ENCODE measurements at regions not wholly inside any gene's neighbourhood (a gene's known extent, or its start where the extent isn't known, plus 50 kb on each side); places are given as distances from the start of the nearest gene placed in this dataset.
A peak's percentile ranks its signal among the peaks of the same experiment; 100 is the strongest.

DNA sequence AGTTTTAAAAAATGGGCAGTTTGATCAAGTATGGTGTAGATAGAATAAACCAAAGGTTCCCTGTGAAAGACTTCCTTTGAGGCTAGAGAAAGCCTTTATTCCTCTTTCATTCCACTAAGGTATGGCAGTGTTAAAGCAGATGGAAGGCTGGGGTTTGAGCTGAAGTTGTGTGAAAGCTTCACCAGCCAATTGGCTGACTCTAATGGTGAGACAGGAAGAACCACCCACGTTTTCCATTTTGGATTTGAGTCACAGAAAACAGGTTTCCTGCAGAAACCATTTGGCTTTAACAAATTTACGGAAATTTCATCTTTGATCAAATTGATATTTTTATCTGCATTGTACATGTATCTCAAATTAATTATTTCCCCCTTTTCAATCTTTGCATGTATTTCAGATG, 455.0 kb downstream of the PCNX1 start:
- Histone ChIP-seq H3K56ac (ENCODE audit: insufficient read length, low read depth, low read length) (no peak overlapping the region), H3K23ac (ENCODE audit: insufficient read length, low read depth, low read length) (no peak overlapping the region), H3T11ph (ENCODE audit: low read length) (no peak overlapping the region), H2BK20ac (ENCODE audit: low read depth, low read length, poor library complexity, severe bottlenecking) (no peak overlapping the region), H4K20me1 (ENCODE audit: control insufficient read depth, insufficient read depth, insufficient read length) (no peaks in the 10 kb centered on the region), H2AFZ (ENCODE audit: low read length) (no peak overlapping the region), H2BK120ac (ENCODE audit: low read depth, low read length, poor library complexity, severe bottlenecking) (no peak overlapping the region), H4K91ac (ENCODE audit: insufficient read length, low read depth, low read length) (no peak overlapping the region), H3K18ac (ENCODE audit: insufficient read length, low read depth, low read length) (no peak overlapping the region), H4K5ac (ENCODE audit: insufficient read length, low read depth, low read length) (no peak overlapping the region), H3K23me2 (ENCODE audit: insufficient read length, low read depth, low read length, poor library complexity, severe bottlenecking) (no peaks in the 10 kb centered on the region), H4K8ac (replicated peaks; ENCODE audit: insufficient read length, low read depth, low read length) (no peak overlapping the region), H3K27ac (ENCODE audit: insufficient read length, low read depth, low read length) (no peak overlapping the region), H3K4me1 (ENCODE audit: insufficient read depth, low read length) (peaks cover 4% of the 10 kb centered on the region; the same call in 1 of the 2 replicates), H3K4ac (ENCODE audit: low read depth, low read length) (no peak overlapping the region), H2BK5ac (ENCODE audit: insufficient read length, low read length) (no peak overlapping the region), H3K9me3 (ENCODE audit: control insufficient read depth, low read depth, low read length) (no peaks in the 10 kb centered on the region), H3K9ac (ENCODE audit: extremely low read depth, insufficient read length, low read length) (no peak overlapping the region), H3K4me2 (ENCODE audit: insufficient read depth, insufficient read length, low read length) (no peak overlapping the region), H3K14ac (ENCODE audit: insufficient read depth, low read length) (no peak overlapping the region), H2BK12ac (ENCODE audit: insufficient read length, low read depth, low read length) (no peak overlapping the region), H3K27me3 (ENCODE audit: insufficient read depth, low read length) (no peaks in the 10 kb centered on the region), H2AK5ac (ENCODE audit: insufficient read length, low read length) (no peak overlapping the region), H3K79me2 (ENCODE audit: insufficient read depth, low read length) (peaks cover 14% of the 10 kb centered on the region; the same call in 1 of the 2 replicates), H2BK15ac (ENCODE audit: low read depth, low read length) (no peak overlapping the region), H3K79me1 (ENCODE audit: insufficient read depth, low read depth, low read length, poor library complexity, severe bottlenecking) (peaks cover 4% of the 10 kb centered on the region)
- Mint-ChIP-seq H3K9me3 (peaks cover 0 to 2% of the 10 kb centered on the region in 2 experiments; a peak in 2 of 5 replicates), H3K27me3 (ENCODE audit: low read depth) (no peaks in the 10 kb centered on the region), H3K4me3 (no peak overlapping the region), H3K36me3 (ENCODE audit: insufficient read depth in 1 of 3, low read depth in 3 of 3) (peaks cover 0 to 4% (median 1%) of the 10 kb centered on the region in 3 experiments; a peak in 3 of 7 replicates), H3K4me1 (peaks cover 11 to 19% of the 10 kb centered on the region in 2 experiments), H3K27ac (peak overlapping the region in 1 of 3 experiments; percentile 58; a peak in 2 of 7 replicates)
- DNase-seq = no peak
- TF ChIP-seq, protein P1, sequence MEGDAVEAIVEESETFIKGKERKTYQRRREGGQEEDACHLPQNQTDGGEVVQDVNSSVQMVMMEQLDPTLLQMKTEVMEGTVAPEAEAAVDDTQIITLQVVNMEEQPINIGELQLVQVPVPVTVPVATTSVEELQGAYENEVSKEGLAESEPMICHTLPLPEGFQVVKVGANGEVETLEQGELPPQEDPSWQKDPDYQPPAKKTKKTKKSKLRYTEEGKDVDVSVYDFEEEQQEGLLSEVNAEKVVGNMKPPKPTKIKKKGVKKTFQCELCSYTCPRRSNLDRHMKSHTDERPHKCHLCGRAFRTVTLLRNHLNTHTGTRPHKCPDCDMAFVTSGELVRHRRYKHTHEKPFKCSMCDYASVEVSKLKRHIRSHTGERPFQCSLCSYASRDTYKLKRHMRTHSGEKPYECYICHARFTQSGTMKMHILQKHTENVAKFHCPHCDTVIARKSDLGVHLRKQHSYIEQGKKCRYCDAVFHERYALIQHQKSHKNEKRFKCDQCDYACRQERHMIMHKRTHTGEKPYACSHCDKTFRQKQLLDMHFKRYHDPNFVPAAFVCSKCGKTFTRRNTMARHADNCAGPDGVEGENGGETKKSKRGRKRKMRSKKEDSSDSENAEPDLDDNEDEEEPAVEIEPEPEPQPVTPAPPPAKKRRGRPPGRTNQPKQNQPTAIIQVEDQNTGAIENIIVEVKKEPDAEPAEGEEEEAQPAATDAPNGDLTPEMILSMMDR (conservative IDR thresholded peaks at IDR 0.05) = no peak
- WGBS (ENCODE audit: extremely low coverage, insufficient read length, low lambda C conversion rate) = no CpG with 5 or more reads among the region's 2 CpGs
